Transverse colon (tissue), 4 donors: ENCODE measurements at regions not wholly inside any gene's neighbourhood (a gene's known extent, or its start where the extent isn't known, plus 50 kb on each side); places are given as distances from the start of the nearest gene placed in this dataset.

ENCODE experiments used
- CTCF ChIP-seq, 5 experiments: fragments of 200-600 bp in 3 of 5; fragments of 450-650 bp in 2 of 5; sonication (generic) in 3 of 5; IDR thresholded peaks; 1 replicate in 2 of 5; 2 replicates in 3 of 5; pipeline ENCODE4 v1.5.1; 2016 to 2017; ENCODE audit warnings: antibody characterized with exemption in 5 of 5, inconsistent platforms in 3 of 5, mild to moderate bottlenecking in 2 of 5, moderate library complexity in 1 of 5
- EP300 ChIP-seq: sonication (generic); formaldehyde crosslinking; IDR thresholded peaks from one replicate; pipeline ENCODE4 v1.6.1; 2017; ENCODE audit warnings: antibody characterized with exemption, low read depth
- POLR2A ChIP-seq: fragments of 450-650 bp; IDR thresholded peaks from one replicate; pipeline ENCODE4 v1.6.1; 2016; ENCODE audit warnings: antibody characterized with exemption, mild to moderate bottlenecking, moderate library complexity
- POLR2AphosphoS5 ChIP-seq, 3 donors: sonication (generic); formaldehyde crosslinking; IDR thresholded peaks; one replicate each; pipeline ENCODE4 v1.6.1; 2016; ENCODE audit warnings: antibody characterized with exemption in 3 of 3

DNA sequence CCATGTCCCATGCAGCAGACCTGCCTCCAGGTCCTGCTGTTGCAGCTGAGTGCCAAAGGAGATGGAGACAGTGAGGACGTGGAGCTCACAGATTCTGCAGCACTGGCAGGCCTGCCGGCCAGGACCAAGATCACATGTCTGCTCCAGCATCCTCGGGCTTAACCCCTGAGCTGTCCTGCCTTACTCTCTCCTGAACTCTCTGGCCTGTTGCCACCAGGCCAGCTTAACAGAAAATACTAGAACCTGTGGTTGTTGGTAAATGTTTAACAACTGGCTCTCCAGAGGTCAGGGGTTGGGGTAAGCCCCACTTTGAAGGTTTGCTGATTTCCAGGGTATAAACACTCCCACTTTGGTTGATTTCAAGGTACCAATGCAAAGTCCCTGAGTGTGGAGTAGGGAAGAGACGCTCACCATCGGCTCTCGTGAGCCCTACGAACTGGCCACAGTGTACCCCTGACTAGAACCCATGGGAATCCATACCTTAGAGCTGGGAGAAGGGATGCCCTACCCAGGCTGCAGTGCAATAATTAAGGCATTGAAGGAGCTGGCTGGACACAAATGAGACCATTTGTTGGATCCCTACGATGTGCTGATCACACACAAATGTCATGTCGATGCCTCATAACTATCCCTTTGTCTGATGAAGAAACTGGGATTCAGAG, 147.9 kb downstream of the OR4M2 start:
- no peak for TF ChIP-seq POLR2A
- no peak for TF ChIP-seq CTCF (IDR thresholded peaks at IDR 0.05)
- TF ChIP-seq EP300 = no peak
- TF ChIP-seq POLR2AphosphoS5 (IDR thresholded peaks at IDR 0.05) = no peak
